ENCODE measurements at regions not wholly inside any gene's neighbourhood (a gene's known extent, or its start where the extent isn't known, plus 50 kb on each side); places are given as distances from the start of the nearest gene placed in this dataset.
"Not testable (repeated sequence)": the region's sequence is repeated elsewhere in the genome, so short reads cannot be mapped to it uniquely, and the experiment has no call there.

- DNase-seq (ENCODE audit: low read depth in 3 of 3, low spot score in 1 of 3) = no peak
These were observed 158.9 kb downstream of the HINT1 start for GRCh38 chr5:131005963-131006684.

- DNase-seq (ENCODE audit: low read depth in 3 of 3, low spot score in 1 of 3) = no peak
These were observed 163.5 kb downstream of the HINT1 start for GRCh38 chr5:131001507-131001906.

GRCh38 chr5:131000289-131000688 is 164.8 kb downstream of the HINT1 start:
- DNase-seq (ENCODE audit: low read depth in 3 of 3, low spot score in 1 of 3) = no peak

- DNase-seq (ENCODE audit: low read depth in 3 of 3, low spot score in 1 of 3) = not testable (repeated sequence)
These were observed 168.3 kb downstream of the HINT1 start for GRCh38 chr5:130996720-130997119.

- no peak for DNase-seq (ENCODE audit: low read depth in 3 of 3, low spot score in 1 of 3)
These were observed 169.2 kb downstream of the HINT1 start for GRCh38 chr5:130995851-130996250.

- DNase-seq (ENCODE audit: low read depth in 3 of 3, low spot score in 1 of 3) = no peak
These were observed 169.9 kb downstream of the HINT1 start for GRCh38 chr5:130995254-130995515.

- DNase-seq (ENCODE audit: low read depth in 3 of 3, low spot score in 1 of 3) = no peak
These were observed 170.4 kb downstream of the HINT1 start for GRCh38 chr5:130994496-130995253.

GRCh38 chr5:130992621-130993020 is 172.4 kb downstream of the HINT1 start:
- no peak for DNase-seq (ENCODE audit: low read depth in 3 of 3, low spot score in 1 of 3)

- DNase-seq (ENCODE audit: low read depth in 3 of 3, low spot score in 1 of 3) = no peak
These were observed 173.0 kb downstream of the HINT1 start for GRCh38 chr5:130992095-130992494.

- no peak for DNase-seq (ENCODE audit: low read depth in 3 of 3, low spot score in 1 of 3)
These were observed 179.3 kb downstream of the HINT1 start for GRCh38 chr5:130985776-130986175.

- no peak for DNase-seq (ENCODE audit: low read depth in 3 of 3, low spot score in 1 of 3)
These were observed 183.4 kb downstream of the HINT1 start for GRCh38 chr5:130981663-130982062.

- no peak for DNase-seq (ENCODE audit: low read depth in 3 of 3, low spot score in 1 of 3)
These were observed 186.6 kb downstream of the HINT1 start for GRCh38 chr5:130978475-130978874.

GRCh38 chr5:130976493-130976892 is 188.6 kb downstream of the HINT1 start:
- no peak for DNase-seq (ENCODE audit: low read depth in 3 of 3, low spot score in 1 of 3)

- DNase-seq (ENCODE audit: low read depth in 3 of 3, low spot score in 1 of 3) = no peak
These were observed 189.2 kb downstream of the HINT1 start for GRCh38 chr5:130975847-130976246.

GRCh38 chr5:130975299-130975698 is 189.8 kb downstream of the HINT1 start:
- no peak for DNase-seq (ENCODE audit: low read depth in 3 of 3, low spot score in 1 of 3)

- DNase-seq (ENCODE audit: low read depth in 3 of 3, low spot score in 1 of 3) = no peak
These were observed 190.9 kb downstream of the HINT1 start for GRCh38 chr5:130974021-130974683.

GRCh38 chr5:130966990-130967525 is 198.0 kb downstream of the HINT1 start:
- DNase-seq (ENCODE audit: low read depth in 3 of 3, low spot score in 1 of 3) = no peak

GRCh38 chr5:130965920-130966319 is 199.1 kb downstream of the HINT1 start:
- DNase-seq (ENCODE audit: low read depth in 3 of 3, low spot score in 1 of 3) = no peak

- DNase-seq (ENCODE audit: low read depth in 3 of 3, low spot score in 1 of 3) = no peak
These were observed 199.7 kb downstream of the HINT1 start for GRCh38 chr5:130965360-130965759.

- no peak for DNase-seq (ENCODE audit: low read depth in 3 of 3, low spot score in 1 of 3)
These were observed 200.5 kb downstream of the HINT1 start for GRCh38 chr5:130964231-130965202.

- no peak for DNase-seq (ENCODE audit: low read depth in 3 of 3, low spot score in 1 of 3)
These were observed 201.3 kb downstream of the HINT1 start for GRCh38 chr5:130963798-130964197.

Data from stimulated activated CD4-positive, alpha-beta T cell treated with anti-CD3 and anti-CD28 coated beads, TNF-alpha, amount 100 ng/mL, for 1 hour (primary cell).